Endothelial cell of umbilical vein (primary cell): ENCODE measurements at regions not wholly inside any gene's neighbourhood (a gene's known extent, or its start where the extent isn't known, plus 50 kb on each side); places are given as distances from the start of the nearest gene placed in this dataset.

ENCODE experiments used
- BruUV-seq: library from RNA; stranded (reverse); fragments of 400-500 nt; replicated peaks from 2 replicates; lab custom pipeline; 2021; lab: Mats Ljungman, UMichigan
- CTCF ChIA-PET: fragments of 300-600, 350-600 bp; sonication (Branson Sonifier 250); formaldehyde crosslinking; loops from one replicate; lab custom pipeline; 2021; ENCODE audit warnings: antibody characterized with exemption, inconsistent platforms; lab: Charles Lee
- POLR2A ChIA-PET: fragments of 300-600, 350-600 bp; sonication (Branson Sonifier 250); formaldehyde crosslinking; loops from one replicate; lab custom pipeline; 2021; ENCODE audit warnings: antibody characterized with exemption, inconsistent platforms; lab: Charles Lee
- DNase-seq: peaks from one replicate; pipeline ENCODE4 v3.0.0-alpha.2; 2011; ENCODE audit warnings: low read depth, low spot score
- FAIRE-seq: peaks from 2 replicates; lab custom pipeline; 2011; peaks lifted over from hg19 to GRCh38; lab: Jason Lieb, UNC
- H2AFZ ChIP-seq: 2 replicates; pipeline ENCODE4 v1.6.0; 2012; ENCODE audit warnings: low read depth, low read length, control low read depth, inconsistent platforms
- H3K27ac ChIP-seq: 2 replicates; pipeline ENCODE4 v1.5.1; 2011; ENCODE audit warnings: low read depth, mild to moderate bottlenecking, control low read depth, low read length, moderate library complexity; ENCODE audit not compliant: insufficient read depth
- H3K27me3 ChIP-seq, 2 experiments: 2 replicates each; pipeline versions ENCODE4 v1.6.0 to v1.6.1; 2011; ENCODE audit warnings: low read length in 2 of 2, mixed read lengths in 1 of 2; ENCODE audit not compliant: control insufficient read depth in 2 of 2, insufficient read depth in 2 of 2
- H3K36me3 ChIP-seq, 2 experiments: 2 replicates in 1 of 2; 3 replicates in 1 of 2; pipeline ENCODE4 v1.5.1; 2011; ENCODE audit warnings: low read length in 2 of 2, mild to moderate bottlenecking in 1 of 2, moderate library complexity in 1 of 2; ENCODE audit not compliant: control insufficient read depth in 2 of 2, insufficient read depth in 2 of 2; ENCODE audit errors: extremely low read depth in 1 of 2
- H3K4me1 ChIP-seq: 3 replicates; pipeline ENCODE4 v1.5.1; 2011; ENCODE audit warnings: mild to moderate bottlenecking, low read length; ENCODE audit not compliant: control insufficient read depth, insufficient read depth; ENCODE audit errors: extremely low read depth
- H3K4me2 ChIP-seq: 2 replicates; pipeline ENCODE4 v1.6.1; 2011; ENCODE audit warnings: low read length, control low read depth, mixed read lengths; ENCODE audit not compliant: insufficient read depth
- H3K4me3 ChIP-seq, 3 experiments: fragments of 200-600 bp in 1 of 3; sonication (generic), shearing (Covaris generic) in 1 of 3; replicated peaks in 1 of 3; 2 replicates each; pipeline ENCODE4 v1.5.1; 2011 to 2016; ENCODE audit warnings: control low read depth in 3 of 3, low read length in 3 of 3, mild to moderate bottlenecking in 2 of 3, inconsistent platforms in 1 of 3, low read depth in 1 of 3, moderate library complexity in 1 of 3; ENCODE audit not compliant: insufficient read depth in 1 of 3
- H3K79me2 ChIP-seq: 2 replicates; pipeline ENCODE4 v1.6.0; 2012; ENCODE audit warnings: low read length, inconsistent platforms; ENCODE audit not compliant: control insufficient read depth, insufficient read depth
- H3K9ac ChIP-seq: replicated peaks from 2 replicates; pipeline ENCODE3; 2011; ENCODE audit warnings: low read length, control low read depth; ENCODE audit not compliant: insufficient read depth; ENCODE audit errors: extremely low read depth
- H3K9me1 ChIP-seq: replicated peaks from 3 replicates; pipeline ENCODE4 v1.6.0; 2011; ENCODE audit warnings: mild to moderate bottlenecking, low read length; ENCODE audit not compliant: control insufficient read depth, insufficient read depth; ENCODE audit errors: extremely low read depth
- H3K9me3 ChIP-seq: replicated peaks from 2 replicates; pipeline ENCODE4 v1.5.1; 2012; ENCODE audit warnings: low read length, inconsistent platforms; ENCODE audit not compliant: control insufficient read depth, insufficient read depth
- H4K20me1 ChIP-seq: replicated peaks from 2 replicates; pipeline ENCODE3; 2011; ENCODE audit warnings: mild to moderate bottlenecking, low read length; ENCODE audit not compliant: control insufficient read depth, insufficient read depth; ENCODE audit errors: extremely low read depth
- EZH2 ChIP-seq: IDR thresholded peaks from 2 replicates; pipeline ENCODE4 v1.6.1; 2012; ENCODE audit warnings: borderline replicate concordance, low read depth, mild to moderate bottlenecking, moderate library complexity, low read length, inconsistent platforms; ENCODE audit not compliant: severe bottlenecking
- MAX ChIP-seq: IDR thresholded peaks from 2 replicates; pipeline ENCODE4 v1.6.1; 2011; ENCODE audit not compliant: insufficient read depth, insufficient read length
- MYC ChIP-seq: IDR thresholded peaks from one replicate; pipeline ENCODE4 v1.6.1; 2011; ENCODE audit warnings: mild to moderate bottlenecking, low read depth, low read length
- POLR2AphosphoS5 ChIP-seq: IDR thresholded peaks from 2 replicates; pipeline ENCODE4 v1.6.1; 2012; ENCODE audit warnings: low read depth, mild to moderate bottlenecking, control low read depth, low read length, moderate library complexity; ENCODE audit not compliant: insufficient read depth
- dilution Hi-C: fragments of 300-500 bp; cut with MboI; formaldehyde crosslinking; loops from one replicate; pipeline ENCODE4 v1.15.0; 2019; ENCODE audit warnings: low sequenced_read_pairs; ENCODE audit not compliant: extremely low pct_ligation_motif_present
- intact Hi-C: fragments of 100-400 bp; cut with micrococcal nuclease; formaldehyde crosslinking; loops from one replicate; pipeline ENCODE4 v1.10.0; 2022

- Histone ChIP-seq H3K4me3 (no peak overlapping the region), H3K27me3 (peaks cover 0 to 3% of the 10 kb centered on the region in 2 experiments), H3K9me3 (no peaks in the 10 kb centered on the region), H3K4me2 (no peak overlapping the region), H2AFZ (no peak overlapping the region), H3K9ac (no peak overlapping the region), H3K4me1 (no peaks in the 10 kb centered on the region), H3K79me2 (no peaks in the 10 kb centered on the region), H4K20me1 (no peaks in the 10 kb centered on the region), H3K36me3 (no peaks in the 10 kb centered on the region), H3K9me1 (no peaks in the 10 kb centered on the region), H3K27ac (no peak overlapping the region)
- CTCF ChIA-PET: no interaction called here
- DNase-seq (no peak), FAIRE-seq (no peak)
- TF ChIP-seq EZH2 (no peak), MYC (no peak)
- BruUV-seq: no TSS peak
- dilution Hi-C loops (no loop called here), intact Hi-C loops (no loop called here)
- POLR2A ChIA-PET: interaction anchor here (0.7 kb wide), 1 partner anchor 607 kb away, joined by 5 read pairs; no protein-coding TSS in a partner anchor
These were observed 83.8 kb upstream of the METAP2 start for GRCh38 chr12:95390192-95390591.

GRCh38 chr12:95390932-95391331 is 83.0 kb upstream of the METAP2 start:
- no peaks in the 10 kb centered on the region for H4K20me1 ChIP-seq
- no peaks in the 10 kb centered on the region for H3K79me2 ChIP-seq
- H3K4me2 ChIP-seq: no peak overlapping the region
- no peaks in the 10 kb centered on the region for H3K36me3 ChIP-seq
- H3K4me1 ChIP-seq: no peaks in the 10 kb centered on the region
- no peak for DNase-seq
- TF ChIP-seq MAX: no peak
- no peak for TF ChIP-seq EZH2
- TF ChIP-seq POLR2AphosphoS5: no peak
- peaks cover 2 to 3% of the 10 kb centered on the region in 2 experiments for H3K27me3 ChIP-seq
- H2AFZ ChIP-seq: no peak overlapping the region
- ChIA-PET POLR2A (no interaction called here), CTCF (no interaction called here)
- H3K9ac ChIP-seq: no peak overlapping the region
- no peaks in the 10 kb centered on the region for H3K9me1 ChIP-seq
- BruUV-seq: no TSS peak
- no peak for FAIRE-seq
- H3K9me3 ChIP-seq: no peaks in the 10 kb centered on the region
- dilution Hi-C loops: no loop called here
- no peak overlapping the region for H3K27ac ChIP-seq
- H3K4me3 ChIP-seq: no peak overlapping the region
- intact Hi-C loops: no loop called here
